ENCODE measurements at regions not wholly inside any gene's neighbourhood (a gene's known extent, or its start where the extent isn't known, plus 50 kb on each side); places are given as distances from the start of the nearest gene placed in this dataset.

DNA sequence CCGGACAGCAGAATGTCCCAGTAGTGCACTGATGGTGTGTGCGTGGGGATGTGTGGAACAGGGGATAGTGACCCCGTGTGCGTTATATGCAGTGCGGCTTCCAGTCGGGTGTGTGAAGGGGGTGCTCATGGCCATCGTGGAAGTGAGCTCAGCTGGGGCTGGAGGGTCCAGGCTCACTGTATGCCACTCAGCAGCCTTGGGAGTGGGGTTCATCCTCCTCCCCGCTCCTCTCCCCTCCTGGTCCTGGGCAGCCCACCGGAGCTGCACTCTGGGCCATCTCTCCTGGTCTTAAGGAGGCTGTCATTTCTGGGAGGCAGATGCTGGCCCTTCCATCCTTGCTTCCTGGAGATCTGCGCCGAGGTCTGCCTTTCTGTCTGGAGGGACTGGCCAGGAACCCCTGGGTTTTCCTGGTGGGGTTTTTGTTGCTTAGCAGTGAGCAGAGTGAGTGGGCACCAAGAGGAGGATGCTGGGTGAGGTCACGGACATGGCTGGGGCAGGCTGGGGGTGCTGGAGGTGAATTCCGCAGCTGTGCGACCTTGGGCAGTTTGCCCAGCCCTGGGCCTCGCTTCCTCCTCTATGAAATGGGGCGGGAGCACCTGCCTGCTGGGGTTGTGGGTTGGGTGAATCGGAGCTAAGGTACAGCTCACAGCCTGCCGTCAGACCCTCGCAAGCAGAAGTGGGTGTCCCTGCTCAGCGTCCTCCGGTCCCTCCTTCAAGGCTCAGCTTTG, 164.1 kb downstream of the SEC14L1 start:
- FAIRE-seq (no peak), DNase-seq (ENCODE audit: low read depth in 1 of 2, low spot score in 2 of 2) (no peak)
- no peak overlapping the region for H3K18ac ChIP-seq (ENCODE audit: extremely low read depth, low read length)
- H4K5ac ChIP-seq (ENCODE audit: insufficient read length, low read depth, low read length) = no peak overlapping the region
- H4K91ac ChIP-seq (replicated peaks; ENCODE audit: insufficient read length, low read length) = no peak overlapping the region
- no peak overlapping the region for H2BK20ac ChIP-seq (ENCODE audit: low read length)
- H3K23me2 ChIP-seq (ENCODE audit: low read depth, low read length) = no peaks in the 10 kb centered on the region; the same call in 1 of the 2 replicates
- H2BK12ac ChIP-seq (ENCODE audit: low read depth, low read length) = no peak overlapping the region
- ChIA-PET CTCF (ENCODE audit: partially characterized antibody) (interaction anchor here (0.6 to 1.6 kb wide), 4 partner anchors 24 to 168 kb away, joined by 3 to 4 read pairs (median 3); no protein-coding TSS in a partner anchor), POLR2A (ENCODE audit: partially characterized antibody) (no interaction called here)
- H3K4me1 ChIP-seq (replicated peaks in 1 of 4; ENCODE audit: control insufficient read depth in 3 of 4, insufficient read depth in 4 of 4, low read length in 3 of 4) = peaks cover 0 to 9% (median 0%) of the 10 kb centered on the region in 4 experiments; a peak in 3 of 7 replicates
- H3K79me2 ChIP-seq (ENCODE audit: control insufficient read depth in 1 of 2, insufficient read depth in 2 of 2, low read length in 2 of 2) = no peaks in the 10 kb centered on the region; a peak in 1 of 4 replicates
- H3K36me3 ChIP-seq (ENCODE audit: control insufficient read depth in 2 of 4, insufficient read depth in 4 of 4, low read length in 3 of 4) = no peaks in the 10 kb centered on the region
- no peak overlapping the region for H2BK120ac ChIP-seq (replicated peaks; ENCODE audit: low read depth, low read length)
- no peak overlapping the region; the same call in 1 of the 2 replicates for H3K27ac ChIP-seq (ENCODE audit: low read depth, low read length)
- 91% methylated on average over 19 of the region's 21 CpGs; no CpG with 5 or more reads in 1 of the 2 experiments for WGBS, 2 experiments (ENCODE audit: extremely low coverage in 1 of 2, insufficient coverage in 1 of 2, insufficient read length in 1 of 2, insufficient replicate concordance in 2 of 2, low coverage in 1 of 2, low lambda C conversion rate in 2 of 2, missing lambda C conversion rate in 1 of 2)
- H3K23ac ChIP-seq (ENCODE audit: insufficient read length) = no peak overlapping the region
- no peak overlapping the region for H3K9ac ChIP-seq (replicated peaks in 1 of 4; ENCODE audit: extremely low read depth in 1 of 4, low read depth in 3 of 4, low read length in 3 of 4)
- no peaks in the 10 kb centered on the region for H3K27me3 ChIP-seq (replicated peaks in 1 of 4; ENCODE audit: control insufficient read depth in 3 of 4, extremely low read depth in 1 of 4, insufficient read depth in 3 of 4, low read length in 3 of 4)
- H4K20me1 ChIP-seq (replicated peaks in 1 of 2; ENCODE audit: control insufficient read depth in 1 of 2, insufficient read depth in 2 of 2, low read length in 2 of 2) = peaks cover 1 to 9% of the 10 kb centered on the region in 2 experiments
- no peak overlapping the region for H4K8ac ChIP-seq (ENCODE audit: extremely low read depth, insufficient read depth, low read length)
- no peaks in the 10 kb centered on the region for H3K9me3 ChIP-seq (ENCODE audit: insufficient read depth in 2 of 2, low read depth in 1 of 2, low read length in 1 of 2)
- TF ChIP-seq CEBPB (IDR thresholded peaks at IDR 0.05; ENCODE audit: low read depth, low read length) = no peak
- TF ChIP-seq POU5F1 (IDR thresholded peaks at IDR 0.05; ENCODE audit: low read depth, low read length) = no peak
- TF ChIP-seq JUND (IDR thresholded peaks at IDR 0.05; ENCODE audit: low read length) = no peak
- no peak for TF ChIP-seq RXRA (IDR thresholded peaks at IDR 0.05; ENCODE audit: insufficient read depth, low read depth, low read length)
- TF ChIP-seq NANOG (IDR thresholded peaks at IDR 0.05; ENCODE audit: insufficient read depth, low read depth, low read length, poor library complexity, severe bottlenecking) = no peak
- TF ChIP-seq USF2 (IDR thresholded peaks at IDR 0.05; ENCODE audit: low read length) = no peak
- no peak for TF ChIP-seq E2F6 (IDR thresholded peaks at IDR 0.05)
- H2AK5ac ChIP-seq (ENCODE audit: low read depth, low read length) = no peak overlapping the region
- H2BK5ac ChIP-seq (ENCODE audit: low read depth, low read length) = no peak overlapping the region
- H3K79me1 ChIP-seq (ENCODE audit: low read depth, low read length) = peaks cover 2% of the 10 kb centered on the region
- no peak overlapping the region for H3K4me2 ChIP-seq (ENCODE audit: insufficient read depth in 1 of 2, low read depth in 2 of 2, low read length in 2 of 2)
- no peak overlapping the region for H3K4ac ChIP-seq (replicated peaks; ENCODE audit: insufficient read length, low read depth, low read length)
- H2BK15ac ChIP-seq (ENCODE audit: low read length) = no peak overlapping the region
- no peak overlapping the region for H3K56ac ChIP-seq (replicated peaks; ENCODE audit: insufficient read length, low read depth, low read length)
- H3K4me3 ChIP-seq (ENCODE audit: extremely low read depth in 1 of 4, insufficient read depth in 2 of 4, low read depth in 3 of 4, low read length in 4 of 4) = no peak overlapping the region
- H2AFZ ChIP-seq (ENCODE audit: low read length) = no peak overlapping the region
- H3K14ac ChIP-seq (ENCODE audit: insufficient read length) = no peak overlapping the region
